CD1c-positive myeloid dendritic cell (primary cell): ENCODE measurements at regions not wholly inside any gene's neighbourhood (a gene's known extent, or its start where the extent isn't known, plus 50 kb on each side); places are given as distances from the start of the nearest gene placed in this dataset.
A peak's percentile ranks its signal among the peaks of the same experiment; 100 is the strongest.
"Not testable (repeated sequence)": the region's sequence is repeated elsewhere in the genome, so short reads cannot be mapped to it uniquely, and the experiment has no call there.

Experiments
- DNase-seq: peaks from one replicate; pipeline ENCODE4 v3.0.0-alpha.2; 2016; ENCODE audit errors: extremely low spot score

DNA sequence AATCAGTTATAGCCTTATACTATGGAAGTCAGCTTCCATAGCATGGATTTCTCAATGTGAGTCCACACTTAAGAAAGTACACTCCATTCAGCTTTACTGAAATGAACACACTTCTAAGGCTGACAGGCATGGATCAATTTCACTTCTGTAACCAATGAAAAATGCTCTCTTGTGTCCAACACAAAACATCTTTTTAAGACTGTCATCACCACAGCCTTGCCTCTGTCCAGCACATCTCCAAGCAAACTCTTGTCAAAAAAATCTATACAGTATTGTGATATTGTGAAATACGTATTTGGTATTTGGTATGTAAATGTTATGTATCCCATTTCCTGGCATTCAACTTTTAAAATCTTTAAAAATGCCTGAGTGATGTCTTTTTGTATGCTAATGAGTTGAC lies 208.7 kb downstream of the RAP2B start:
- DNase-seq = no peak

DNA sequence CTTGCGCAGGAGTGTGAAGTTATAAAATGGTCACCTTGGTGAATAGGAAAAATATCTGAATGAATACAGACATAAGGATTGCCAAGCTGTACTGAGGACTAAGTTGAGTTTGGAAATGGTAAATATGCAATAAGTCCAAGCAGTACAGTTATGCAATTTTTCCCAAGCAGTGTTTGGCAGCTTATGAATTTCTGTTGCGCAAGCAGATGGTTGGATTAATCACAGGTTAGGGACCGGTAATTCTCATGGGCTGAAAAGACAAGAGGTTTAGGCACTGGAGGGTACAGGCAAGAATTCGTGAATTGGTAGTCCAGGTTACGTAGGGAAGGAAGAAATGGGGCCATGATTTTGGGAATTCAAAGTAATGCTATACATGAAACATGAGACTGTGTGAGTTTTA lies 210.3 kb downstream of the RAP2B start:
- no peak for DNase-seq

DNA sequence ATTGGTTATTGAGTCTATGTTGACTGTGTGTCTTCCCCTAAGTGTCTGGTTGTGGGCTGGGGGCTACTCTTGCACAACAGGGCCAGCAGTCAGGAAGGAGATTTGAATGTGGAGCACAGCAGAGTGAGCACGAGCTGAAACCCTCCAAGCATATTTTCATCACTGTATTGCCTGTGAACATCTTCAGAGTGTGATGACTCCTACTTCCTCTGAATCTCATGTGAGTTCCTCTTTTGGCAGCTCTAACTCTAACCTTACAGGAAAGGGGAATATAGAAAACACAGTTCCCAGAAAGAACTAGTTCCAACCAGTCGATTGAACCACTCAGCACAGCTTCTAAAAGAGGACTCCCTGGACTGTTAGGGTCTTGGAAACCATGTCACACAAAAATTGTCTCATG lies 211.6 kb downstream of the RAP2B start:
- peak; percentile 82 for DNase-seq

DNA sequence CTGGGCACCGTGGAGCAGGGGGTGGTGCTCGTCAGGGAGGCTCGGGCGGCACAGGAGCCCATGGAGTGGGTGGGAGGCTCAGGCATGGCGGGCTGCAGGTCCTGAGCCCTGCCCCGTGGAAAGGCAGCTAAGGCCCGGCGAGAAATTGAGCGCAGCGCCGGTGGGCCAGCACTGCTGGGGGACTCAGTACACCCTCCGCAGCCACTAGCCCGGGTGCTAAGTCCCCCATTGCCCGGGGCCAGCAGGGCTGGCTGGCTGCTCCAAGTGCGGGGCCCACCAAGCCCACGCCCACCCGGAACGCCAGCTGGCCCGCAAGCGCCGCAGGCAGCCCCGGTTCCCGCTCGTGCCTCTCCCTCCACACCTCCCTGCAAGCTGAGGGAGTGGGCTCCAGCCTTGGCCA lies 216.3 kb downstream of the RAP2B start:
- not testable (repeated sequence) for DNase-seq

DNA sequence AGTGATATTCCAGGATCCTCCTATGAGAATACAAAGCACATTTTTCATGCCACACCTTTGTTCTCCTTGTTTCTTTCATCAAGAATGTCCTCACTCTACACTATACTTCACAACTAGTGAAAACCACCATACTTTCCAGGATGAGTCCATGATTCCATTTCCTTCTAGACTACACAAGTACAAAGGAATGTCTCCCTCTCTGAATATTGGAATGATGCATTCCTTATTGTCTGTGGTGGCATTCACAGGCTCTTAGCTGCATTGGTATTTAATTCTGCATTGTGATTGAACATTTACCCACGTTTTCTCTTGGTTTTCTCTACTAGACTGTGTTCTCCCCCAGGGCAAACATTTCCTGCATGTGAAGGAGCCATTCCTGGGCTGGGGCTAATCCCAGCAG lies 217.5 kb downstream of the RAP2B start:
- DNase-seq = no peak

DNA sequence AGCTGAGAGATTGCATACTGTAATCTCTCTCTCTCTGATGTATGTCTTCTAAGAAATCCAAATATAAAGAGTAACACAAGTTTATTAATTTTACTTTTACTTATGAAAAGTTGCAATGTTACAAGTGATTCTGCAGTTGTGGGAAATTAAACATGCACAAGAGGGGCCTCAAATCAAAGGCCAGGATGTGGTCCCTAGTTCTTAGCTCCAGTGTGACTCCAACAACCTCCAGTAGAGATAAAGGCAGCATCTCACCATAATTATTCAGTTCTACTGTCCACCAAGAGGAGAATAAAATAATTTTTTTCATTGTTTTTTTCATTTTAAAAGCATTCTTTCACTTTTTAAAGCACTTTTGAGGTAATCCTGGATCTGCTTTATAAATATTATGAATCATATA lies 223.3 kb downstream of the RAP2B start:
- DNase-seq = no peak

DNA sequence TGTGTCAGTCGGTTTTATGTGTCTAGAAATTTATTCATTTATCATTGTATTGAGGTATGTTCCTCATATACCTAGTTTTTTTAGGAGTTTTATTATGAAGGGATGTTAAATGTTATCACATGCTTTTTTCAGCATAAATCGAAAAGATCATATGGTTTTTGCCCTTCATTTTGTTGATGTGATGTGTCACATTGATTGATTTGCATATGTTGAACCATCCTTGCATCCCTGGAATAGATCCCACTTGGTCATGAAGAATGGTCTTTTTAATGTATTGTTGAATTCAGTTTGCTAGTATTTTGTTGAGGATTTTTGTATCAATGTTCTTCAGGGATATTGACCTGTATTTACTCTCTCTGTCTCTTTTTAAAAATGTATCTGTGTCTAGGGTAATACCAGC lies 230.3 kb downstream of the RAP2B start:
- DNase-seq = no peak

DNA sequence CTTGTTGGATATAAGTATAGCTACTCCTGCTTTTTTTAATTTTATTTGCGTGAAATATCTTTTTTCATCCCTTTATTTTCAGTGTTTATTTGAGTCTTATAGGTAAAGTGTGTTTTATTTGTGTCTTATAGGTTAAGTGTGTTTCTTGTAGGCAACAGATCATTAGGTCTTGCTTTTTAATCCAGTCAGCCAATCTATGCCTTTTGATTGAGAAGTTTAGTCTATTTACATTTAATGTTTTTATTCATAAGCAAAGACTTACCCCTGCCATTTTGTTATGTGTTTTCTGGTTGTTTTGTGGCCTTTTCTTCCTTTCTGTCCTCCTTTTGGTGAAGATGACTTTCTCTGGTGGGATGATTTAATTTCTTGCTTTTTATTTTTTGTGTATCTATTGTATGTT lies 232.0 kb downstream of the RAP2B start:
- DNase-seq = no peak

DNA sequence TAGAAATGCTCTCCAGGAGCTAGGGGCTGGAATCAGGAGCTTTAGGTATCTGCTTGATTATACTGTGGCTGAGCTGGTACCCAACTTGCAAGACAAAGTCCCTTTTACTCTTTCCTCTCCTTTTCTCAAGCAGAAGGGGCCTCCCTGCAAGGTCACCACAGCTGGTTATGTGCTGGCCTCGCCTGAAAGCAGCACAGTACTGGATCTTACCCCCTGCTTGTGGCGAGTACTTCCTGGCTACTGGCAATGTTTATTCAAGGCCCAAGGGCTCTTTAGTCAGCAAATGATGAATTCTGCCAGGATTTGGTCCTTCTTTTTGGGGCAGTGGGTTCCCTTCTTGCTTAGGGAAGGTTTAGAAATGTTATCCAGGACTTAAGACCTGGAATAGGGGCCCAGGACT lies 234.6 kb downstream of the RAP2B start:
- DNase-seq = no peak

DNA sequence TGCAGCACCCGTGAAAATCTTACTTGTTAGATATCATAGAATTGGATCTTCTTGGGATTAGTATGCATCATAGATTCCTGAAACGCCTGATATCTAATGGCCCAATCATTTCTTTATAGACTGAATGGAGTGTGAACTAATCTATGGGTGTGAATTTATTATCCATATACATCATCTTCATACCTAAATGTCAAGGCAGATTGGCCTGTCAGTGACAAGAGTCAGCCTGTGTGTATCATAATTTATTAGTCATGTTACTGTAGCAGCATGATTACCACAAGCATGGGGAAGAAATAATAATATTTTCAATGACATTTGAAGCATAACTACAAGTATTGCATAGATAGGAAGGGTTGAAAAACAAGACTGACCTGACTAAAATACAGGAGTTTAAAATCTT lies 235.8 kb downstream of the RAP2B start:
- no peak for DNase-seq

DNA sequence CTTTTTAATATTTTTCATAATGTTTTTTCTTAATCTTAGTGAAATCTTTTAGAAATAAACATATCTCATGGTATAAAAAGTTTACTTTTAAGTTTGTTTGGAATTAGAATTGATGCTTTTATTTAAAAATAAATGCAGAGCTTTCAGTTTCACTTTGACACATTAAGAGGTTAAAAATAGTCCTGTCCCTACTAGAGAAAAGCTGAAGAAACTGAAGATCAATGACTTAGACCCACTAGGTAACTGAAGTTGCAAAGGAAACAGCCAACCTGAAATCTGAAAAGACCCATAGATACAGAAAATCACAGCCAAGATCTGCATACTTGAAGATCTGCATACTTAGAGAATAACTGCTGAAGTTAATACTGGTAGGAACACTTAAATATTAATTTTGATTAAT lies 237.6 kb downstream of the RAP2B start:
- DNase-seq = no peak

DNA sequence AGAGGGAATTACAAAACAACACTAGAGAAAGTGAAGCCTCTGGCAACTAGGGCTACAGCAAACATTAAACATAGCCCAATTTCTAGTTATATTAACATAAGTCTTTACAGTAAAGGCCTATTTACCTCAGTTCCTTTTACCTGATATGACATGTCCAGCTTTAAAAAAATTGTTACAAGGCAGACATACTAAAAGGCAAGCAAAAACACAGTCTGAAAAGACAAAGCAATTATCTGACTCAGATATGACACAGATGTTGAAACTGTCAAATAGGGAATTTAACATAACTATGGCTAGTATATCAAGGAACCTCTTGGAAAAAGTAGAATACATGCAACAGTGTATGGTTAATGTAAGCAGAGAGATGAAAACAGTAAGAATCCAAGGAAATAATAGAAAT lies 238.6 kb downstream of the RAP2B start:
- DNase-seq = no peak

DNA sequence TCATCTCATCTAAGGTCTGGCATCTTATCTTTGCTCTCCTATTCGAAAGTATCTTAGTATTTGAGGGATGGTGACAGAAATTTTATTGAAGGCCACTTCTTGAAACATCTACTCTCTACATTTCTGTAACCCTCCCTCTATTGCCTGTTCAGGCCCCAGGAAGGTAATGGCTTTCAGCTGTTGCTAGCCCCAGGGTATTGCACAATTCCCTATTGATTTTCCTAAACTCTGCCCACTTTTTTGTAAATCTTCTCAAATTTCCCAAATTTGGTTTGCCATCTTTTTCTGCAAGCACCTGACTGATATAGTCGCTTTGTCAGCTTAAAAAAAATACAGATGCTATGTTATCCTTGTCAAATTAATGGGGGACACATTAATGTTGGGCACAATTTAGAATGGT lies 242.1 kb downstream of the RAP2B start:
- no peak for DNase-seq

DNA sequence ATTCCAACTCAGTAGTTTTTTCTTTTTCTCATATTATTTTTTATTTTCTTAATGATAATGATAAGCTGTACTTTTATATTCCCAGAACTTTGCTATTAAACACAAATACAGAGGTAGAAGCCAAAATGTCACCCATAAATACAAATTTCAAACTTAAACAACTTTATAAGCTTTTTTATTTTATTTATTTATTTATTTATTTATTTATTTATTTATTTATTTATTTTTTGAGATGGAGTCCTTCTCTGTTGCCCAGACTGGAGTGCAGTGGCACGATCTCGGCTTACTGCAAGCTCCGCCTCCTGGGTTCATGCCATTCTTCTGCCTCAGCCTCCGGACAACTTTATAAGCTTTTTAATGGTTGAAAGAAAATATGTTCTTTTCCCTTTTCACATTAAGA lies 243.3 kb downstream of the RAP2B start:
- DNase-seq = not testable (repeated sequence)

DNA sequence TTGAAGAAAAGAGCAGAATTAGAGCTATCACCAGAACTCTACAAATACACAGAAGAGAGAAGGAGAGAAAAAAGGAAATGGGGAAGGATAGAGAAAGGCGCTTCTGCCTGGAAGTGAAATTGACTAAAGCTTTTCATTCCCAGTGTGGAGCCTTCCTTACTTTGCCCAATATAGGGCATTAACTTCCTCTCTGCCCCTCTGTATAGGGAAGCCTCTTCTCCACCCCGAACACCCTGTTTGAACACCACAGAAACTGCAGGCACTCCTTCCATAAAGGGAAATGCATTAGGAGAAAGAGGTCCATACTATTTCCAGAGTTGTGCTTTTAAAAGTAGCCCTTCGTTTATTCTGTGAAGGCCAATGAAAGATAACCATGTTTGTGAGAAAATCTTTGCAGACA lies 248.5 kb downstream of the RAP2B start:
- peak; percentile 5 for DNase-seq

DNA sequence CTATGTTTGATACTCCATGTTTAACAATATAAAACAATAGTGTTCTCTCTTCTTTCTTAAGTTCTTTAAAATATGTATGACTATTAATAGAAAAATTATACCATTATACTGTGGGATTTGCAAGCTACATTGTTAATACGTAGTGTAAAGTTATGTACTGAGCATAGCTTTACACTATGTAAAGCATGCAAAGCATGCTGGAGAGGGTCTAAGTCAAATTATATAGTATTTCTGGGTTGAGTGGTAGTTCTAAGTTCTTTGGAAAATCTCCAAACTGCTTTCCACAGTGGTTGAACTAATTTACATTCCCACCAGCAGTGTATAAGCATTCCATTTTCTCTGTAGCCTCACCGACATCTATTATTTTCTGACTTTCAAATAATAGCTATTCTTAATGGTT lies 253.0 kb downstream of the RAP2B start:
- no peak for DNase-seq

DNA sequence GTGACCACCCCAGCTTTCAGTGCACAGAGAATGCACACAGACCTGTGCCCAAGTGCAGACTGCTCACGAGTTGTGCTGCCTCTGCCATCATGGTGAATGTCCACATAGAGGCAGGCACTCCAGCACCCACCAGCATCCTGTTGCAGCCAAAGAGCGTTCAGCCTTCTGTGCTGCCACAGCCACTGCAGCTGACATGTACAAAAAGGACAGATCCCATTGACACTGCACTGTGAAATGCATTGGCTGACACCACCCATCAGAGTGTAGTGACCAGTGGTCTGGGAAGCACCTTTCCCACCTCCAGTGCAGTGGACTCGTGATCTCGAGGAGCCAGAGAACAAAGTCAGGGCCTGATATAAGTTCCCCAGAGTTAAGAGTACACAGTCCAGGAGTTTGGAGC lies 260.3 kb downstream of the RAP2B start:
- no peak for DNase-seq

DNA sequence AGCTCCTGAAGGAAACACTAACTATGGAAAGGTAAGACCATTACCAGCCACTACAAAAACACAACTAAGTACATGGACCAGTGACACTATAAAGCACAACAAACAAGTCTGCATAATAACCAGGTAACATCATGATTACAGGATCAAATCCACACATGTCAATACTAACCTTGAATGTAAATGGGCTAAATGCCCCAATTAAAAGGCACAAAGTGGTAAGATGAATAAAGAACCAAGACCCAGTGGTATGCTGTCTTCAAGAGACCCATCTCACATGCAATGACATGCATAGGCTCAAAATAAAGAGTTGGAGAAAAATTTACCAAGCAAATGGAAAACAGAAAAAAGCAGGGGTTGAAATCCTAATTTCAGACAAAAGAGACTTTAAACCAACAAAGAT lies 261.8 kb downstream of the RAP2B start:
- DNase-seq = not testable (repeated sequence)

DNA sequence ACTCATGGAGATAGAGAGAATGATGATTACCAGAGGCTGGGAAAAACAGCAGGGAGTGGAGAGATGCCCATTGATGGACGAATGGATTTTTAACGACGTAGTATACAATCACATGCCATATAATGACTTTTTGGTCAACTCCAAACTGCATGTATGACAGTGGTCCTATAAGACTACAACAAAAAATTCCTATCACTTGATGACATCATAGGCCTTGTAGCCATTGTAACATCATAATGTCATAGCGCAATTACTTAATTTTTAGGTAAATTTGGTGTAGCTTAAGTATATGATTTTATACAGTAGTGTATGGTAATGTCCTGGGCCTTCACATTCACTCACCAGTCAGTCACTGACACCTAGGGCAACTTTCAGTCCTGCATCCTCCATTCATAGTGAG lies 264.3 kb downstream of the RAP2B start:
- DNase-seq = no peak

DNA sequence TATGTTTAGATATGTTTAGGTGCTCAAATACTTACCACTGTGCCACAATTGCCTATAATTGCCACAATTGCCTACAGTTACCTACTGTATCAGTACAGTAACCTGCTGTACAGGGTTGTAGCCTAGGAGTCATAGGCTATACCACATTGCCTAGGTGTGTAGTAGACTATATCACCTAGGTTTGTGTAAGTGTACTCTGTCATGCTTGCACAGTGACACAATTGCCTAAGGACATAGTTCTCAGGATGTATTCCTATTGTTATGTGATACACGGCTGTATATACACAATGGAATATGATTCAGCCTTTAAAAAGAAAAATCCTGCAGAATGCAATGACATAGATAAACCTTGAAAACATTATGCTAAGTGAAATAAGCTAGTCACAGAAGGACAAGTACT lies 264.8 kb downstream of the RAP2B start:
- no peak for DNase-seq

DNA sequence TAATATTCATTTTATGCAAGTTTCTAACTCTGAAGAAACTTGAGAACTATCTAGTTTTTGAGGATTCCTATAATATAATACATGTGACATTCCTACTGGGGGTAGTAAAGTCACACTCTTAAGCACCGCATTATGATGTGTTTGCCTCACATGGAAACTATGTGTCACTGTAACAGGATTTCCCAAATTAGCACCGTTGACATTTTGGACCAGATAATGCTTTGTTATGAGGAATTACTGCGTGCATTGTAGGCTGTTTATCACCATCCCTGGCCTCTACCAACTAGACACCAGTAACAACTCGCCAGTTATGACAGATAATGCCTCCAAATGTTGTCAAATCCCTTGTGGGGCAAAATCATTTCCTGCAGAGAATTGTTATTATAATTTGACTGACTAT lies 267.8 kb downstream of the RAP2B start:
- no peak for DNase-seq

DNA sequence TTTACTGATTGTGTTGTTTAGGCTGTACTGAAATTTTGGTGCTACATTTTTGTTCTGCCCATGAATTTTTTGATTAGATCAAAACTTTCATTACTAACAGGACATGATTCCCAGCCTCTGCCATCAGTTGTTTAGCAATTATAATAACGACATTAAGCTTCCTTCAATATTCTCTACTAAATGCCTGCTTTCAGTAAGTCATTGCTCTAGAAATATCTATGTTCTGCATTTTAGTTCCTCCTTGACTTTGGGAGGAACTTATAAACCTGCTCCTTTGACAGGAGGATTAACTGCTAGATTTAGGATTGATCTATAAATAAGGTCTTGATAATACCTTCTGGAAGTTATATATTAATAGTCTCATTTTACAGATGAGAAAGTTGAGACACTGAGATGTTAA lies 269.1 kb downstream of the RAP2B start:
- peak; percentile 43 for DNase-seq

DNA sequence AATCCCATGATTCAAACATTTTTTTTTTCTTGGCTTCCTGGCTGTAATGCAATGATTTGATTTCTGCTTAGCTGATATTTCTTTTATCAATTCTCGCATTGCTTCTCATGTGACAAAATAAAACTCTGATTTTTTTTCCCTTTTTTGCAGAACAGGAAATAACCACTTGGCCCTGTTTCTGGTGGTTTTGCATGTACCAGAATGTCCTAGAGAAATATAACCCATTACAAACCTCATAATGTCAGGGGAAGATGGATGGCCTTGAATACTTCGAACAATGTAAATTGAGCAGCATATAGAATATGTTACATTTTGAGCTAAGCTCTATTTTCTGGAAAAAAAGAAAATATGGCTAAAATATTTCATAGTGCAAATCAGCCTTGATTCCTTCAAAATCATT lies 275.6 kb downstream of the RAP2B start:
- DNase-seq = no peak

DNA sequence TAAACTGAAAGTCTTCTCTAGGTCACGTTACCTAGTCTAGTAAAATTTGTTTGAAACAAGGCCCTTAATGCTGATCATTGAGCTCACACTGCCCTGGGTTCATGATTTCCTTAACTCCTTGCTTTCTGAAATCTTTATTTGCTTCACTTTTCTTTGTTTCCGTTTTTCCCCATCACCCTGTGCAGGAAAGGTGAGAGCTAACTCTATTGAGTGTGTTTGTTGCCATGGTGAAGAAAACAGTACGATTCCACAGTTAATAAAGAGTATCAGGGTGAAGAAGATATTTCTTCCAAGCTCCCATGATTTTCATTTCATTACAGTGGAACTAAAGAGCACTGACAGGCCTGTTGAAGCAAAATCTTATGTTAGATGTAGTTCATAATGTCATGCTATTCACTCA lies 276.2 kb downstream of the RAP2B start:
- DNase-seq = no peak

DNA sequence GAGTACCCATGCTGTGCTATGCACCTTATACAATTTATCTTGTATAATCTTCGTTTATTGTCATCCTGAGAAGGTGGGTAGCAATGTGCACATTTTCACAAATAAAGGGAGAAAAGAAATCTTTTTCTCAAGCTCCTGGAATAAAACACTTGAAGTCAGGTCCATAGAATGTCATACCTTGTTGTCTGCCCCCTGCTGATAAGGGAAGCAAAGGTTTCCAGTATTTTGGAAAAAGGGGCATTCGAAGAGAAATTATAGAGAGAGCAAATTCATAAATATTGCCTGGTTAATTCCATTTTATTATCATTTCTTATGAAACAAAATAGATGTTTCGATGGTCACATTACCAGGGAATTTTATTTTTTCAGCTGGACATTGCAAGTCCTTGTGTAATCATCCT lies 277.8 kb downstream of the RAP2B start:
- no peak for DNase-seq
